ENCODE measurements at regions not wholly inside any gene's neighbourhood (a gene's known extent, or its start where the extent isn't known, plus 50 kb on each side); places are given as distances from the start of the nearest gene placed in this dataset.

DNA sequence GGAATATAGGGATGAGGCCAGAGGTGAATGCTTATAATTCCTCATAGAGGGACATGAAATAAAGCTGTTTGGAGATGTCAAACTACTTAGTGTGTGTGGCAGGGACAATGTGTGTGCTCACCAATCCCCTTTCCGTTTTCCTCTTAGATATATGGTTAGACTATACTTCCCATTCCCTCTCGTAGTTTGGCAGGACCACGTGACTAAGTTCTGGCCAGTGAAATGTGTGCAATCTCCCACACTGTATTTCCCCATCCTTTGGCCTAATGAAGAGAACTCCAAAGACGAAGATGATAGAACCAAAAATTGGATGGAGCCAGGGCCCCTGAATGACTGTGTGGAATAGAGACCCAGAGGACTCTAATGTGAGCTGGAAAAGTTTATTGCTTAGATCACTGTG, 233.4 kb upstream of the KLF4 start:
- Histone ChIP-seq H3K79me2 (ENCODE audit: control insufficient read depth, insufficient read depth, low read length) (no peaks in the 10 kb centered on the region), H3K27ac (ENCODE audit: low read length in 2 of 2) (no peak overlapping the region), H3K9ac (ENCODE audit: low read length) (no peak overlapping the region), H3K4me2 (replicated peaks; ENCODE audit: low read depth, low read length, poor library complexity, severe bottlenecking) (no peak overlapping the region), H2AFZ (ENCODE audit: insufficient read depth, low read depth, low read length, poor library complexity, severe bottlenecking) (no peak overlapping the region), H3K36me3 (replicated peaks in 1 of 2; ENCODE audit: control extremely low read depth in 1 of 2, control insufficient read depth in 1 of 2, extremely low read depth in 1 of 2, insufficient read depth in 2 of 2, low read length in 1 of 2) (no peaks in the 10 kb centered on the region), H3K9me3 (ENCODE audit: control extremely low read depth in 1 of 3, control insufficient read depth in 2 of 3, insufficient read depth in 1 of 3, low read length in 2 of 3) (no peaks in the 10 kb centered on the region), H4K20me1 (ENCODE audit: control insufficient read depth, insufficient read depth, low read length, poor library complexity, severe bottlenecking) (no peaks in the 10 kb centered on the region), H3K4me1 (ENCODE audit: control insufficient read depth in 2 of 2, insufficient read depth in 2 of 2, low read length in 2 of 2) (no peaks in the 10 kb centered on the region), H3K27me3 (replicated peaks in 1 of 4; ENCODE audit: control extremely low read depth in 1 of 4, control insufficient read depth in 3 of 4, insufficient read depth in 4 of 4, low read length in 3 of 4) (no peaks in the 10 kb centered on the region), H3K4me3 (ENCODE audit: control extremely low read depth in 1 of 5, extremely low read depth in 1 of 5, insufficient read depth in 1 of 5, low read depth in 2 of 5, low read length in 4 of 5) (no peak overlapping the region)
- no peak overlapping the region for H3K4me3 Mint-ChIP-seq
- ChIA-PET POLR2A (no interaction called here), CTCF (no interaction called here)
- ATAC-seq (ENCODE audit: low read depth) (no peak), DNase-seq (no peak)
- TF ChIP-seq EZH2 (IDR thresholded peaks at IDR 0.05; ENCODE audit: borderline replicate concordance, insufficient read depth, low read depth, low read length, poor library complexity, severe bottlenecking) = no peak
- TF ChIP-seq, protein P1, sequence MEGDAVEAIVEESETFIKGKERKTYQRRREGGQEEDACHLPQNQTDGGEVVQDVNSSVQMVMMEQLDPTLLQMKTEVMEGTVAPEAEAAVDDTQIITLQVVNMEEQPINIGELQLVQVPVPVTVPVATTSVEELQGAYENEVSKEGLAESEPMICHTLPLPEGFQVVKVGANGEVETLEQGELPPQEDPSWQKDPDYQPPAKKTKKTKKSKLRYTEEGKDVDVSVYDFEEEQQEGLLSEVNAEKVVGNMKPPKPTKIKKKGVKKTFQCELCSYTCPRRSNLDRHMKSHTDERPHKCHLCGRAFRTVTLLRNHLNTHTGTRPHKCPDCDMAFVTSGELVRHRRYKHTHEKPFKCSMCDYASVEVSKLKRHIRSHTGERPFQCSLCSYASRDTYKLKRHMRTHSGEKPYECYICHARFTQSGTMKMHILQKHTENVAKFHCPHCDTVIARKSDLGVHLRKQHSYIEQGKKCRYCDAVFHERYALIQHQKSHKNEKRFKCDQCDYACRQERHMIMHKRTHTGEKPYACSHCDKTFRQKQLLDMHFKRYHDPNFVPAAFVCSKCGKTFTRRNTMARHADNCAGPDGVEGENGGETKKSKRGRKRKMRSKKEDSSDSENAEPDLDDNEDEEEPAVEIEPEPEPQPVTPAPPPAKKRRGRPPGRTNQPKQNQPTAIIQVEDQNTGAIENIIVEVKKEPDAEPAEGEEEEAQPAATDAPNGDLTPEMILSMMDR (IDR thresholded peaks at IDR 0.05) = no peak
- intact Hi-C loops (cut with micrococcal nuclease) = no loop called here
- WGBS (ENCODE audit: insufficient coverage) = 100% methylated on average over 2 of the region's 4 CpGs
- no peaks in the 10 kb centered on the region for H3K4me1 Mint-ChIP-seq
- H3K27me3 Mint-ChIP-seq = peaks cover 5% of the 10 kb centered on the region
- H3K9me3 Mint-ChIP-seq (ENCODE audit: insufficient read depth) = peaks cover 2% of the 10 kb centered on the region
- H3K27ac Mint-ChIP-seq = no peak overlapping the region

DNA sequence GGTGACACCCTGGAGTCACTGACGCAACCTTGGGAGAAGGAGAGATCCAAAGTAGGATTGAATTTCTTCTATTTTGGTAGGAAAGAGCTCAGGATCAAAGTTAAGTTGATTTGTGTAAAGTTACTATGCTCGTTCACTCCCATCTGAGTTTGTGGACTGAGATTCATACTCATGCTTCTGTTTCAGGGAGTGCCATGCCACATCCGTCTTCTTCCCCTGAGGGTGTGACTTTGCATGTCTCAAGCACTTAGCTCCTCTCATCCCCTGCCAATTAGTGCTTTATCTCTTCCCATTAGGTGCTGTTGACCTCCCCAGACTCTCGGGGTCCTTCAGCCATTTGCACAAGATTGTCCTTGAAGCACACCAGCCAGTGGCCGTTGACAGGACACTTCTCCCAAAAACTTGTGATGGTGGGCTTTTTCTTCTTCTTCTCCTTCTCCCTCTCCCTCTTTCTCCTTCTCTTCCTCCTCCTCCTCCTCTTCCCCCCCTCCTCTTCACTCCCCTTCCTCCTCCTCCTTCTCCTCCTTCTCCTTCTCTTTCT, 232.2 kb upstream of the KLF4 start:
- POLR2A ChIA-PET = no interaction called here
- H3K36me3 ChIP-seq (replicated peaks in 1 of 2; ENCODE audit: control extremely low read depth in 1 of 2, control insufficient read depth in 1 of 2, extremely low read depth in 1 of 2, insufficient read depth in 2 of 2, low read length in 1 of 2) = no peaks in the 10 kb centered on the region
- no peak overlapping the region for H2AFZ ChIP-seq (ENCODE audit: insufficient read depth, low read depth, low read length, poor library complexity, severe bottlenecking)
- ATAC-seq (ENCODE audit: low read depth) (no peak), DNase-seq (no peak)
- Mint-ChIP-seq H3K27me3 (peaks cover 5% of the 10 kb centered on the region), H3K4me3 (no peak overlapping the region), H3K9me3 (ENCODE audit: insufficient read depth) (peaks cover 2% of the 10 kb centered on the region), H3K27ac (no peak overlapping the region), H3K4me1 (no peaks in the 10 kb centered on the region)
- H3K27ac ChIP-seq (ENCODE audit: low read length in 2 of 2) = no peak overlapping the region
- H3K4me1 ChIP-seq (ENCODE audit: control insufficient read depth in 2 of 2, insufficient read depth in 2 of 2, low read length in 2 of 2) = no peaks in the 10 kb centered on the region
- CTCF ChIA-PET = no interaction called here
- no peak overlapping the region for H3K4me3 ChIP-seq (ENCODE audit: control extremely low read depth in 1 of 5, extremely low read depth in 1 of 5, insufficient read depth in 1 of 5, low read depth in 2 of 5, low read length in 4 of 5)
- H3K79me2 ChIP-seq (ENCODE audit: control insufficient read depth, insufficient read depth, low read length) = no peaks in the 10 kb centered on the region
- H3K4me2 ChIP-seq (replicated peaks; ENCODE audit: low read depth, low read length, poor library complexity, severe bottlenecking) = no peak overlapping the region
- no peak for TF ChIP-seq EZH2 (IDR thresholded peaks at IDR 0.05; ENCODE audit: borderline replicate concordance, insufficient read depth, low read depth, low read length, poor library complexity, severe bottlenecking)
- TF ChIP-seq, protein P1 (IDR thresholded peaks at IDR 0.05) = no peak
- H4K20me1 ChIP-seq (ENCODE audit: control insufficient read depth, insufficient read depth, low read length, poor library complexity, severe bottlenecking) = no peaks in the 10 kb centered on the region
- H3K27me3 ChIP-seq (replicated peaks in 1 of 4; ENCODE audit: control extremely low read depth in 1 of 4, control insufficient read depth in 3 of 4, insufficient read depth in 4 of 4, low read length in 3 of 4) = no peaks in the 10 kb centered on the region
- no peak overlapping the region for H3K9ac ChIP-seq (ENCODE audit: low read length)
- intact Hi-C loops (cut with micrococcal nuclease) = no loop called here
- WGBS (ENCODE audit: insufficient coverage) = 41% methylated on average over 3 of the region's 5 CpGs
- no peaks in the 10 kb centered on the region for H3K9me3 ChIP-seq (ENCODE audit: control extremely low read depth in 1 of 3, control insufficient read depth in 2 of 3, insufficient read depth in 1 of 3, low read length in 2 of 3)

Data from B cell (primary cell).